HG03457 (cell line): ENCODE measurements at regions not wholly inside any gene's neighbourhood (a gene's known extent, or its start where the extent isn't known, plus 50 kb on each side); places are given as distances from the start of the nearest gene placed in this dataset.

Experiments
- ATAC-seq: cut with Tn5 transposase; IDR thresholded peaks from one replicate; pipeline ENCODE4 v1.9.1; 2021; ENCODE audit warnings: moderate number of reproducible peaks; ENCODE audit not compliant: unreplicated experiment

DNA sequence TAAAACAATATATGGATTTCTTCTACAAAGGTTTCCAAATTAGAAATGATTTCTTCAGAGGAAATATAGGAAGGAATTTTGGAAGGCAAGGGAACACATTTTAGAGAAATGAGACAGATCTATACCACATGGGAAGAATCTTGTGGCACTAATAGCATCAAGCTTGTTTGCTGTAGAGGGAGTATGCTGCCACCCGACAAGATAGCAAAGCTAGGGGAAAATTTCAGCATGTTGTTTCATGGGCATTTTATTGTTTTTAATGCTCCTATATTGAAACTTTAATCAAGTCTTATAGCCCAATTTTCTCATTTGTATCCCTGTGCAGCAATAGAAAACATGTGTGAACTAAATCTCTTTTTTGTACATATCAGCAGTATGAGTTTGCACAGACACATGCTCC is 551.7 kb upstream of the INTU start:
- no peak for ATAC-seq

DNA sequence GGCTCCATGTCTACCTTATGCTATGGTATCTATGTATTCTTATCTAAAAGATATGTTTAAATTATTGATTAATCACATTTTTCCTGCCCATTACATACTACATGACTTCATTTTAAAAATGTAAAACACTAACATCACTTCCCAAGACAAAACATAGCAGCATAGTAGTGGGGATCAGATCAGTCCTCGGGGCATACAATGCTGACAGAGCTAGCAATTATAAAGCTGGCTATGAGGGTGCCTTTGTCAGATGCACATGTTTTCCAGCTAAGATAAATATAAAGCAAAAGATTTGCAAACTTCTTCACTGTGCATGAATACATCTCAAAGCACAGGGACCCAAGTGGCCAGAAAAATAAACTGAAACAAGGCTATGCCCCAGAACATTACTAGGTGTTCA is 549.8 kb upstream of the INTU start:
- ATAC-seq = no peak

GRCh38 chr4:127084666-127085065 is 548.1 kb upstream of the INTU start:
- ATAC-seq = no peak

DNA sequence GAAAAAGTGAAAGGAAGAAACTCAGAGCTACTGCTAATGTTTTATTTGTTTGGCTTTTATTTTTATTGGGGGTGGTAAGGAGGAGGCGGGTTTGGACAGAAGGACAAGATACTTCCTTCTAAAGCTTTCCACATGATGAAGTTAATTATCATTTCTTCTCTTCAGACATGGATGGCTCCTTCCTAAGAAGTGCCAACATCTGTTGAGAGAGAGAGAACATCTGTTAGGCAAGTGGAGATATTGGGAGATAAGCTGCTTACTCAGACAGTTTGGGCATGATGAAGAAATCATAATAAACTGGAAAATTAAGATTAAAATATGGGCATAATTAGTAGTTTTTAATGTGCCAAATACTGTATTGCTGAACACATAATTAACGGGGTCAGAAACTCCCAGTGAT is 535.7 kb upstream of the INTU start:
- ATAC-seq = no peak

- no peak for ATAC-seq
Measured at GRCh38 chr4:127102361-127102760, 530.4 kb upstream of the INTU start.

DNA sequence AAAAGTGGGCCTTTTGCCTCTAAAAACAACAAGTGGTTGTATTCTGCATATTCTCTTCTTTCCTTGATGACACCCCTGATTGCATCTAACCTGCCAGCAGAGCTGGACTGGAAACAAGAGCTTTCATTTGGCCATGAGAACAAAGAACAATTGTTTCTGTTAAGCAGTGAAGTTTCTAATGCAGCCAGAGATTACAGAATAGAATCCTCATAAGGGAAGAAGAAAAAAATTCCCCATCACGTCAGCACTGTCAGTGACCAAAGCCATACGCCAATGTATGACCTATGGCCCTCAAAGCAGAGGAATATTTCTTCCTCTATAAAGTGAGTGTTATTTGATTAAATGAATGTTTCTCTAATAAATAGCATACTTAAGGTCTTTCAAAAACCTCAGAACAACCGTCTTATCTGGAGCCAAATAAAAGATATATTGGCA is 529.1 kb upstream of the INTU start:
- ATAC-seq = no peak

- no peak for ATAC-seq
Measured at GRCh38 chr4:127113844-127114362, 518.9 kb upstream of the INTU start.

GRCh38 chr4:127118681-127119080 is 514.1 kb upstream of the INTU start:
- ATAC-seq = no peak

GRCh38 chr4:127120441-127121090 is 512.2 kb upstream of the INTU start:
- no peak for ATAC-seq

DNA sequence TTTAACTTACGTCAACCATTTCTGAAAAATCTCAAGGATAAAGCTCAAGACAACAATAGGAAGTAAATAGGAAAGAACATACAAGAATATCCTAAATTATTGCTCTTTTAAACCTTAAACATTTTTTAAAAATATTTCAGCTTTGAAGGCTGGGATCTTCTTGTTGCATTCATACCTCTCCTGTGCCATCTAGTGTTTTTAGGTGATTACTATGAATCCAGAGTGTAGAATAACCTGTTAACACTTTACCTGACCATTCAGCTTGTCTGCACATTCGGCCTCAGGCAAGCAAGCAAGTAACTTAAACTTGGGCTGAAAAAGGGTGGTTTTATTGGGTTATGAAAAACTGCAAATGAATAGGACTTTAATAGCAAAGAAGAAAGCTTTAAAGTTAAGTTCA is 507.8 kb upstream of the INTU start:
- ATAC-seq = no peak

GRCh38 chr4:127126718-127127117 is 506.0 kb upstream of the INTU start:
- ATAC-seq = no peak

DNA sequence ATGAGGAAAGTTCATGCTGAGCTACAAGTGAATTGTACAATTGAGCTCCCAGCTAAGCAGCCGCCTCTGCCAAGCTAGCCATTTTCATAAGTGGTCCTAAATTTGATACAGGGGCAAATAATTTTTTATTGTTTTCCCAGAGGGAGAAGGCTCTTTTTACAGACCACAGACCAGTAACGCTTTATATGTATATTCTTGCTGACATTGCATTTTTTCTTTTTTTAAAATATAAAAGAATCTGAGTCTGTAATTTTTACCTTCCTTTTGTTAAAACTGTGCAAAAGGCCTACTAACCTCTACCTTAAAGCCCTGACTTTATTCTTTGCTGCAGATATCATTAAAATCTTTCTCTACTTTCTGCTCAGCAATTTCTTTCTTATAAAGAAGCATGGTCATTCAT is 501.2 kb upstream of the INTU start:
- ATAC-seq = no peak

DNA sequence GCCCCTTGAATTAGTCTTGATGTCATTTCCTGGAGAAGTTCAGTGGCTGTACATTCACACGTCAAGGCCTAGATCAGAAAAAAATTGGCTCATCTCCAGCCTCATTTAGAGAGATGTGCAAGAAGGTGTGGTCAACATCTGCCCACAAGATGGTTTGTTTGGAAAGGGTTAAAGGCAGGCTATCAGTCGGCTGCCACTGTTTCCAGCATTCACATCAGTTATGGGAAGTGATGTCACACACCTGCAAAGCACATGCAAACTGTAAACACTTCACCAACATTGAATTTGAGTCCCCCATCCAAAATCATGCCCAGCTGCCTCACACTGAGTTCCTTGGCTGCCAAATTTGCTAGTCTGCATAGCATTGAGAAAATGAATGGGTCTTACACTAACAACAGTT is 498.3 kb upstream of the INTU start:
- ATAC-seq = no peak

GRCh38 chr4:127138586-127138985 is 494.2 kb upstream of the INTU start:
- no peak for ATAC-seq

- ATAC-seq = no peak
Measured at GRCh38 chr4:127139788-127140286, 492.9 kb upstream of the INTU start.

- no peak for ATAC-seq
Measured at GRCh38 chr4:127140306-127140705, 492.5 kb upstream of the INTU start.

DNA sequence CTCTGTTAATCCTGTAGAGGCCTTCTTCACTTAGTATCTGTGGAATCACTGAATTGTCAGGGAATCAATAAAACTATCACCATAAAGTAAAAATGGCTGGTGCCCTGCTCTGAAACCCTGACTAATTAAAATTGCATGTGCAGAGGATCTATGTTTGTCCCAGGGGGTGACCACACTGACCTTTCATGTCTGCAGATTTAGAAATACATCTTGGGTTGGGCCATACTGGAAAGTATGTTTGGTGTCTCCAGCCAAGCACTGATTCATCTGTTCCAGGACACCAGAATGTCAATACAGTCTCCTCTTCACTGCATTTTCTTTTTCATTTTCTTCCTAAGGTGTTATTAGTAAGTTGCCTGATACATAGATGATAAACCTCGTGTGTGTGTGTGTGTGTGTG is 490.9 kb upstream of the INTU start:
- ATAC-seq = no peak

DNA sequence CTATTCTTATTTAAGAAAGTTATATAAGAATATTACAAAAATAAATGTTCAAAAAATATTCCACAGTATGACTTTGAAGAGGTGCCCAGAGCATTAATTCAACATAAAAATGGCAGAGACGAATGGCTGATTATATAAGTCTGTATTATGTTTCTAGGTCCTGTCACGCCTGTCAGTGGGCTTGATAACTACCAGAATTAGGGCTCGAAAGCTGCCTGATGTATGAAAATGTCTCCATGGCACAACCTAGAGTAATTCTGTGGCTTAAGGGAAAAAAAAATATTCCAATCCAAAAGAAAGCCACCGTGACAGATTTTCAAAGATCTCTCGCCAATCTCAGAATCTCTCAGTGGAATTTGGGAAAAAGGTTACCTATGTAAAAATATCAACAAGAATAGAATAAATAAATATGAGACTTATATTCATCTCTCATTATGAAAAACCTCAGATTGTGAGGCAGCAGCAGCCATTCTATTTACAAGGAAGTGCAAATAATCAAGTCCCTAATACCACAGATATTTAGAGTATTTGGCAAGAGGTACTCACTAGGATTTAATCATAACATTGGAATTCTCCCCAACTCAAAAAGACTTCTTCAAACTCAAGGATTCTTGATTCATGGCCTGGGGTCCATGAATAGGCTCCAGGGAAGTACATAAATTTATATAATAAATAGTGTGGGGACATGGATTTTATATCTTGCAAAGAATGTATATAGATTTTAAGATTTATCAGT is 489.1 kb upstream of the INTU start:
- no peak for ATAC-seq

GRCh38 chr4:127145006-127145540 is 487.7 kb upstream of the INTU start:
- no peak for ATAC-seq

GRCh38 chr4:127148165-127148564 is 484.6 kb upstream of the INTU start:
- ATAC-seq = no peak

DNA sequence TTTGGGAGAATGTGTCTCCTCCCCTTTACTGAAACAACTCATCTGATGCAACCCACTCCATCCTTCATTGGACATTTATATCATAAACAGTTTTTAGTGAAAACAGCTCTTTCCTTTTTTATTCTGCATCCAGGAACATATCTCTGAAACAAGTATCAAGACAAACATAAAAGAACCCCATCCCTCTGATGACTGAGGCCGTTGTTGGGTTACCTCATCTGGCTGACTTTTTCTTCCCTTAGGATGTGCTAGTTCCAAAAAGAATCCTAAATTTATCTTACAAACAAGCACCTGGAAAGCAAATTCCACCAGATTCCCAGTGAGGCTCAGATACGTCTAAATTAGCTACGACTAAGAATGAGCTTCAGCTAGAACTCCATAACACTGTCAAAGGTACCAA is 483.7 kb upstream of the INTU start:
- ATAC-seq = no peak

DNA sequence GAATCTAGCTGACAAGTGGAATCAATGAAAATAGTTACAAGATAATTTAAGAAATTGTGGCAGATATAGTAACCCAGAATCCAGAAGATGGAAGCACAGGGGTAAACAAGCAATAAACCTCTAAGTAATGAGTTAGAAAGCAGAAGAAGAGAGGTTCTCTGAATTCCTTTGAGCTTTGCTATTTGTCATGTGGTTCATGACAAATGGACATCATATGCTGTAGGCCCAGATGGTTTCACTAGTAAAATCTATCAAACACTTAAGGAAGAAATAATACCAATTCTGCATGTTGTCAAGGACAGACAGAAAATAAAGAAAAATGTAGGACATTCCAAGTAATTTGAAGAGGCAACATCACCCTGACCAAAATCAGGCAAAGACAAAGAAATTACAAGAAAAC is 480.8 kb upstream of the INTU start:
- ATAC-seq = no peak
